Endothelial cell of umbilical vein (primary cell): ENCODE measurements at regions not wholly inside any gene's neighbourhood (a gene's known extent, or its start where the extent isn't known, plus 50 kb on each side); places are given as distances from the start of the nearest gene placed in this dataset.

Experiments
- BruUV-seq: library from RNA; stranded (reverse); fragments of 400-500 nt; replicated peaks from 2 replicates; lab custom pipeline; 2021; lab: Mats Ljungman, UMichigan
- CTCF ChIA-PET: fragments of 300-600, 350-600 bp; sonication (Branson Sonifier 250); formaldehyde crosslinking; loops from one replicate; lab custom pipeline; 2021; ENCODE audit warnings: antibody characterized with exemption, inconsistent platforms; lab: Charles Lee
- POLR2A ChIA-PET: fragments of 300-600, 350-600 bp; sonication (Branson Sonifier 250); formaldehyde crosslinking; loops from one replicate; lab custom pipeline; 2021; ENCODE audit warnings: antibody characterized with exemption, inconsistent platforms; lab: Charles Lee
- DNase-seq: peaks from one replicate; pipeline ENCODE4 v3.0.0-alpha.2; 2011; ENCODE audit warnings: low read depth, low spot score
- FAIRE-seq: peaks from 2 replicates; lab custom pipeline; 2011; peaks lifted over from hg19 to GRCh38; lab: Jason Lieb, UNC
- H2AFZ ChIP-seq: 2 replicates; pipeline ENCODE4 v1.6.0; 2012; ENCODE audit warnings: low read depth, low read length, control low read depth, inconsistent platforms
- H3K27ac ChIP-seq: 2 replicates; pipeline ENCODE4 v1.5.1; 2011; ENCODE audit warnings: low read depth, mild to moderate bottlenecking, control low read depth, low read length, moderate library complexity; ENCODE audit not compliant: insufficient read depth
- H3K27me3 ChIP-seq, 2 experiments: 2 replicates each; pipeline versions ENCODE4 v1.6.0 to v1.6.1; 2011; ENCODE audit warnings: low read length in 2 of 2, mixed read lengths in 1 of 2; ENCODE audit not compliant: control insufficient read depth in 2 of 2, insufficient read depth in 2 of 2
- H3K36me3 ChIP-seq, 2 experiments: 2 replicates in 1 of 2; 3 replicates in 1 of 2; pipeline ENCODE4 v1.5.1; 2011; ENCODE audit warnings: low read length in 2 of 2, mild to moderate bottlenecking in 1 of 2, moderate library complexity in 1 of 2; ENCODE audit not compliant: control insufficient read depth in 2 of 2, insufficient read depth in 2 of 2; ENCODE audit errors: extremely low read depth in 1 of 2
- H3K4me1 ChIP-seq: 3 replicates; pipeline ENCODE4 v1.5.1; 2011; ENCODE audit warnings: mild to moderate bottlenecking, low read length; ENCODE audit not compliant: control insufficient read depth, insufficient read depth; ENCODE audit errors: extremely low read depth
- H3K4me2 ChIP-seq: 2 replicates; pipeline ENCODE4 v1.6.1; 2011; ENCODE audit warnings: low read length, control low read depth, mixed read lengths; ENCODE audit not compliant: insufficient read depth
- H3K4me3 ChIP-seq, 3 experiments: fragments of 200-600 bp in 1 of 3; sonication (generic), shearing (Covaris generic) in 1 of 3; replicated peaks in 1 of 3; 2 replicates each; pipeline ENCODE4 v1.5.1; 2011 to 2016; ENCODE audit warnings: control low read depth in 3 of 3, low read length in 3 of 3, mild to moderate bottlenecking in 2 of 3, inconsistent platforms in 1 of 3, low read depth in 1 of 3, moderate library complexity in 1 of 3; ENCODE audit not compliant: insufficient read depth in 1 of 3
- H3K79me2 ChIP-seq: 2 replicates; pipeline ENCODE4 v1.6.0; 2012; ENCODE audit warnings: low read length, inconsistent platforms; ENCODE audit not compliant: control insufficient read depth, insufficient read depth
- H3K9ac ChIP-seq: replicated peaks from 2 replicates; pipeline ENCODE3; 2011; ENCODE audit warnings: low read length, control low read depth; ENCODE audit not compliant: insufficient read depth; ENCODE audit errors: extremely low read depth
- H3K9me1 ChIP-seq: replicated peaks from 3 replicates; pipeline ENCODE4 v1.6.0; 2011; ENCODE audit warnings: mild to moderate bottlenecking, low read length; ENCODE audit not compliant: control insufficient read depth, insufficient read depth; ENCODE audit errors: extremely low read depth
- H3K9me3 ChIP-seq: replicated peaks from 2 replicates; pipeline ENCODE4 v1.5.1; 2012; ENCODE audit warnings: low read length, inconsistent platforms; ENCODE audit not compliant: control insufficient read depth, insufficient read depth
- H4K20me1 ChIP-seq: replicated peaks from 2 replicates; pipeline ENCODE3; 2011; ENCODE audit warnings: mild to moderate bottlenecking, low read length; ENCODE audit not compliant: control insufficient read depth, insufficient read depth; ENCODE audit errors: extremely low read depth
- CTCF ChIP-seq, 2 donors: IDR thresholded peaks; 1 replicate in 1 of 2; 2 replicates in 1 of 2; pipeline ENCODE4 v1.5.1; 2011; ENCODE audit warnings: low read length in 2 of 2, mild to moderate bottlenecking in 2 of 2, moderate library complexity in 2 of 2, control low read depth in 1 of 2, inconsistent platforms in 1 of 2, low read depth in 1 of 2; ENCODE audit not compliant: insufficient read depth in 1 of 2; ENCODE audit errors: extremely low read depth in 1 of 2
- FOS ChIP-seq: IDR thresholded peaks from 2 replicates; pipeline ENCODE4 v1.6.1; 2011; ENCODE audit warnings: mild to moderate bottlenecking, low read length, moderate library complexity, borderline replicate concordance; ENCODE audit not compliant: insufficient read depth
- GATA2 ChIP-seq: IDR thresholded peaks from 2 replicates; pipeline ENCODE4 v1.7.0; 2011; ENCODE audit warnings: low read depth, mild to moderate bottlenecking, moderate library complexity, mixed read lengths, low read length; ENCODE audit not compliant: insufficient read length, insufficient read depth
- JUN ChIP-seq: IDR thresholded peaks from 2 replicates; pipeline ENCODE4 v1.6.1; 2011; ENCODE audit warnings: borderline replicate concordance, low read depth; ENCODE audit not compliant: insufficient read length, insufficient read depth
- MYC ChIP-seq: IDR thresholded peaks from one replicate; pipeline ENCODE4 v1.6.1; 2011; ENCODE audit warnings: mild to moderate bottlenecking, low read depth, low read length
- POLR2A ChIP-seq: IDR thresholded peaks from 2 replicates; pipeline ENCODE4 v1.6.1; 2012; ENCODE audit warnings: low read depth, mild to moderate bottlenecking, control low read depth, low read length
- POLR2AphosphoS5 ChIP-seq: IDR thresholded peaks from 2 replicates; pipeline ENCODE4 v1.6.1; 2012; ENCODE audit warnings: low read depth, mild to moderate bottlenecking, control low read depth, low read length, moderate library complexity; ENCODE audit not compliant: insufficient read depth
- dilution Hi-C: fragments of 300-500 bp; cut with MboI; formaldehyde crosslinking; loops from one replicate; pipeline ENCODE4 v1.15.0; 2019; ENCODE audit warnings: low sequenced_read_pairs; ENCODE audit not compliant: extremely low pct_ligation_motif_present
- intact Hi-C: fragments of 100-400 bp; cut with micrococcal nuclease; formaldehyde crosslinking; loops from one replicate; pipeline ENCODE4 v1.10.0; 2022

GRCh38 chr1:190608282-190608681 lies 130.6 kb upstream of the BRINP3 start:
- H4K20me1 ChIP-seq: no peaks in the 10 kb centered on the region
- no peak overlapping the region for H3K27ac ChIP-seq
- no peaks in the 10 kb centered on the region for H3K9me3 ChIP-seq
- H2AFZ ChIP-seq: no peak overlapping the region
- no peaks in the 10 kb centered on the region for H3K36me3 ChIP-seq
- H3K9me1 ChIP-seq: no peaks in the 10 kb centered on the region
- CTCF ChIA-PET: no interaction called here
- no peaks in the 10 kb centered on the region for H3K79me2 ChIP-seq
- no peak overlapping the region for H3K9ac ChIP-seq
- FAIRE-seq (no peak), DNase-seq (no peak)
- POLR2A ChIA-PET: no interaction called here
- dilution Hi-C loops: no loop called here
- TF ChIP-seq MYC (no peak), JUN (no peak), POLR2AphosphoS5 (no peak), CTCF (IDR thresholded peaks at IDR 0.05; ENCODE audit: extremely low read depth in 1 of 2, insufficient read depth in 1 of 2, low read depth in 1 of 2, low read length in 2 of 2) (no peak), FOS (no peak), GATA2 (no peak), POLR2A (no peak)
- no peak overlapping the region for H3K4me3 ChIP-seq
- intact Hi-C loops: no loop called here
- no peaks in the 10 kb centered on the region for H3K4me1 ChIP-seq
- no TSS peak for BruUV-seq
- H3K4me2 ChIP-seq: no peak overlapping the region
- no peaks in the 10 kb centered on the region for H3K27me3 ChIP-seq

GRCh38 chr1:190615818-190616217 lies 138.2 kb upstream of the BRINP3 start:
- no peak for FAIRE-seq

More at GRCh38 chr1:190615818-190616217, 138.2 kb upstream of the BRINP3 start:
- Histone ChIP-seq H3K9me1 (no peaks in the 10 kb centered on the region), H3K4me2 (no peak overlapping the region), H3K9ac (no peak overlapping the region), H3K27me3 (no peaks in the 10 kb centered on the region), H4K20me1 (no peaks in the 10 kb centered on the region), H3K36me3 (no peaks in the 10 kb centered on the region), H3K4me3 (no peak overlapping the region), H3K4me1 (no peaks in the 10 kb centered on the region), H3K79me2 (no peaks in the 10 kb centered on the region), H3K9me3 (no peaks in the 10 kb centered on the region), H3K27ac (no peak overlapping the region), H2AFZ (no peak overlapping the region)
- TF ChIP-seq POLR2A: no peak
- no TSS peak for BruUV-seq
- ChIA-PET CTCF (interaction anchor here (0.7 kb wide), 1 partner anchor 25 kb away, joined by 3 read pairs; no protein-coding TSS in a partner anchor), POLR2A (no interaction called here)
- intact Hi-C loops: no loop called here
- dilution Hi-C loops: no loop called here
- no peak for DNase-seq
